ENCODE measurements at regions not wholly inside any gene's neighbourhood (a gene's known extent, or its start where the extent isn't known, plus 50 kb on each side); places are given as distances from the start of the nearest gene placed in this dataset.

GRCh38 chr14:45359746-45360145 lies 106.7 kb upstream of the MIS18BP1 start:
- no peaks in the 10 kb centered on the region for H3K9me3 ChIP-seq (ENCODE audit: control insufficient read depth in 4 of 4, low read length in 3 of 4)
- DNase-seq (ENCODE audit: low spot score), result no peak
- TF ChIP-seq SP1 (IDR thresholded peaks at IDR 0.05) (no peak), ZBTB33 (IDR thresholded peaks at IDR 0.05) (no peak), HNF4A (conservative IDR thresholded peaks at IDR 0.05) (no peak), FOXA2 (IDR thresholded peaks at IDR 0.05) (no peak), NR2F2 (IDR thresholded peaks at IDR 0.05) (no peak), YY1 (IDR thresholded peaks at IDR 0.05) (no peak), FOXA1 (IDR thresholded peaks at IDR 0.05) (no peak)
- no peaks in the 10 kb centered on the region for H3K4me1 ChIP-seq (ENCODE audit: control insufficient read depth in 4 of 4, insufficient read depth in 4 of 4, low read length in 3 of 4)
- 76% methylated on average over 3 of the region's 3 CpGs for WGBS
- H3K27ac ChIP-seq (ENCODE audit: low read depth in 1 of 2, low read length in 2 of 2), result no peak overlapping the region
- H3K27me3 ChIP-seq (ENCODE audit: control insufficient read depth in 4 of 4, insufficient read depth in 4 of 4, low read length in 3 of 4), result no peaks in the 10 kb centered on the region
- H3K36me3 ChIP-seq (ENCODE audit: control insufficient read depth in 4 of 4, insufficient read depth in 3 of 4, low read depth in 1 of 4, low read length in 3 of 4), result no peaks in the 10 kb centered on the region
- no peak overlapping the region for H3K9ac ChIP-seq (ENCODE audit: low read depth in 1 of 2, low read length in 2 of 2)
- no peak overlapping the region for H3K4me3 ChIP-seq (ENCODE audit: low read depth in 1 of 3, low read length in 3 of 3)

- no peaks in the 10 kb centered on the region for H3K27me3 ChIP-seq (ENCODE audit: control insufficient read depth in 4 of 4, insufficient read depth in 4 of 4, low read length in 3 of 4)
- no peak overlapping the region for H3K27ac ChIP-seq (ENCODE audit: low read depth in 1 of 2, low read length in 2 of 2)
- H3K4me3 ChIP-seq (ENCODE audit: low read depth in 1 of 3, low read length in 3 of 3), result no peak overlapping the region
- peaks cover 0 to 2% (median 1%) of the 10 kb centered on the region in 4 donors for H3K4me1 ChIP-seq (ENCODE audit: control insufficient read depth in 4 of 4, insufficient read depth in 4 of 4, low read length in 3 of 4)
- H3K9ac ChIP-seq (ENCODE audit: low read depth in 1 of 2, low read length in 2 of 2), result no peak overlapping the region
- peaks cover 0 to 4% (median 0%) of the 10 kb centered on the region in 4 donors for H3K9me3 ChIP-seq (ENCODE audit: control insufficient read depth in 4 of 4, low read length in 3 of 4)
- no peaks in the 10 kb centered on the region for H3K36me3 ChIP-seq (ENCODE audit: control insufficient read depth in 4 of 4, insufficient read depth in 3 of 4, low read depth in 1 of 4, low read length in 3 of 4)
- TF ChIP-seq JUND (IDR thresholded peaks at IDR 0.05), result no peak
- TF ChIP-seq HNF4A (conservative IDR thresholded peaks at IDR 0.05), result no peak
- TF ChIP-seq EGR1 (IDR thresholded peaks at IDR 0.05; ENCODE audit: low read depth in 2 of 2), result no peak
- no peak for TF ChIP-seq RAD21 (IDR thresholded peaks at IDR 0.05)
- no peak for TF ChIP-seq REST (IDR thresholded peaks at IDR 0.05)
- TF ChIP-seq TAF1 (conservative IDR thresholded peaks at IDR 0.05), result no peak
- TF ChIP-seq CTCF (IDR thresholded peaks at IDR 0.05; ENCODE audit: low read depth, low read length, missing input control), result no peak
- TF ChIP-seq GABPA (IDR thresholded peaks at IDR 0.05 in 1 of 2, conservative IDR thresholded peaks at IDR 0.05 in 1 of 2), result no peak
- TF ChIP-seq NR2F2 (IDR thresholded peaks at IDR 0.05), result no peak
- TF ChIP-seq HNF4G (IDR thresholded peaks at IDR 0.05), result no peak
- no peak for TF ChIP-seq FOXA2 (IDR thresholded peaks at IDR 0.05)
- TF ChIP-seq YY1 (IDR thresholded peaks at IDR 0.05), result no peak
- no peak for TF ChIP-seq RXRA (IDR thresholded peaks at IDR 0.05)
- TF ChIP-seq SP1 (IDR thresholded peaks at IDR 0.05), result no peak
- no peak for TF ChIP-seq ATF3 (IDR thresholded peaks at IDR 0.05)
- TF ChIP-seq MAX (IDR thresholded peaks at IDR 0.05), result no peak
- TF ChIP-seq FOXA1 (IDR thresholded peaks at IDR 0.05), result no peak
- no peak for TF ChIP-seq ZBTB33 (IDR thresholded peaks at IDR 0.05)
- no peak for DNase-seq (ENCODE audit: low spot score)
- 22% methylated on average over 4 of the region's 4 CpGs for WGBS
Measured at GRCh38 chr14:45332360-45332988, 79.5 kb upstream of the MIS18BP1 start.

Data from liver (tissue), 8 donors.